Activated T-cell treated with anti-CD3 and anti-CD28 coated beads, Interleukin-2, amount 50 U/mL, for 48 hours (primary cell): ENCODE measurements at regions not wholly inside any gene's neighbourhood (a gene's known extent, or its start where the extent isn't known, plus 50 kb on each side); places are given as distances from the start of the nearest gene placed in this dataset.

Source experiments
- DNase-seq, 2 experiments: peaks; one replicate each; pipeline ENCODE4 v3.0.0-alpha.2; 2020

DNA sequence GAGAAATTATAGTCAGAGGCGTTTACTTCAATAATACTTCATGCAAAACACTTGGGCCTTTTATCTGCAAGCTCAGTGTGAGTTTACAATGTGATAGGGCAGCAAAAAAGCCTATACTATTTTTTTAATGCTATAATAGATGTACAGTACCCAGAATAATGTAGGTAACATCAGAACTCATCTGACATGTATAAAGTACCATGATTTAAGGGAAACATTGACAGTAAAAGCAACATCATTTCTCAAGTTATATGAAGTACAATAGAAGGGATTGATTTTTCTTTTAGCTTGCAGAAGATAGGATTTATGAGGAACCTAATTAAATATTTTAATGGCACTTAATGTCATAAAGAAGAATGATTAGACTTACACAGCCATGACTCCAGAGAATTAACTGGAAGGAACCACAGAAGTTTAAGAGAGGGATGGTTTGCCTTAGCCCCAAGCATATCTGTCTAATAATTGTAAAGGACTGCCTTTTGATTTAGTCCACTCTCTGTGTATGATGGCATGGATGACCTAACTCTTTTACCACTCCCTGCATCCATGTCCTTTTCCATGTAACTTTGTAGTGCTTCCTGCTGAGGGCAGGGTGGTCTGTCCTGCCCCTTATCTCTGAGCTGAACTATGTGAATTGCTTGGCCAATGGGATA lies 55.9 kb upstream of the MIS18BP1 start:
- DNase-seq, result no peak
